ENCODE measurements at regions not wholly inside any gene's neighbourhood (a gene's known extent, or its start where the extent isn't known, plus 50 kb on each side); places are given as distances from the start of the nearest gene placed in this dataset.

GRCh38 chr7:153835712-153836265 lies 216.4 kb upstream of the DPP6 start:
- TF ChIP-seq EZH2 (IDR thresholded peaks at IDR 0.05; ENCODE audit: borderline replicate concordance, low read depth, low read length, poor library complexity, severe bottlenecking) (no peak), CTCF (conservative IDR thresholded peaks at IDR 0.05; ENCODE audit: low read depth, low read length) (no peak)

All from A673 (cell line).